ENCODE measurements at regions not wholly inside any gene's neighbourhood (a gene's known extent, or its start where the extent isn't known, plus 50 kb on each side); places are given as distances from the start of the nearest gene placed in this dataset.

DNA sequence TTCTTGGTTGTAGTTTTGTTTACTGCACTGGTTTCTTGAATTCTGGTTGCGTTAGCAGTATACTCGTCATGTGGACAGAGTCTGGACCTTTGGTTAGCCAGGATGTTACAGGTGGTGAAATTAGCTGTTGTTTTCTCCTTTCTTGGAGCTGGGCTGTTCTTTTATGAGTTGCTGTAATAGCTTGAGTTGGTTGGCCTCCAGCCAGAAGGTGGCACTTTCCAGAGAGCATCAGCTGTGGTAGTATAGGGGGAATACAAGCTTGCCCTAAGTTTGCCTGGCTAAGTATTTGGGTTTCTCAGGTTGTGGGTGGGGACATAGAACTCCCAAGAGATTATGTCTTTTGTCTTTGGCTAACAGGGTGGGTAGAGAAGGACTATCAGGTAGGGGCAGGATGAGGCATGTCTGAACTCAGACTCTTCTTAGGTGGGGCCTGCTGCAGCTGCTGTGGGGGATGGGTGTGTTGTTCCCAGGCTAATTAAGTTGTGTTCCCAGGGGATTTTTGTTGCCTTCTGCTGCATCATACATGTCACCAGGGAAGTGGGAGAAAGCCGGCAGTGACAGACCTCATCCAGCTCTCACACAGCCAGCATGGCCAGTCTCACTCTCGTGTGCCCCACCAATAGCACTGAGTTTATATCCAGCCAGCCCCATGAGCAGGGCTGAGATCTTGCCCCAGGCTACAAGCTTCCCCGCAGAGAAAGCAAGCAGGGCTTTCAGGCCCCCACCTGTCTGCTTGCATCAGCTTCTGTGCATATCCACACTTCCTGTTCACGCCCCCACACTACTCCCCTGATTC, 246.7 kb upstream of the TPK1 start:
- TF ChIP-seq YY1 (IDR thresholded peaks at IDR 0.05; ENCODE audit: low read depth) = no peak
- TF ChIP-seq EGR1 (IDR thresholded peaks at IDR 0.05) = no peak
- TF ChIP-seq, protein P1, sequence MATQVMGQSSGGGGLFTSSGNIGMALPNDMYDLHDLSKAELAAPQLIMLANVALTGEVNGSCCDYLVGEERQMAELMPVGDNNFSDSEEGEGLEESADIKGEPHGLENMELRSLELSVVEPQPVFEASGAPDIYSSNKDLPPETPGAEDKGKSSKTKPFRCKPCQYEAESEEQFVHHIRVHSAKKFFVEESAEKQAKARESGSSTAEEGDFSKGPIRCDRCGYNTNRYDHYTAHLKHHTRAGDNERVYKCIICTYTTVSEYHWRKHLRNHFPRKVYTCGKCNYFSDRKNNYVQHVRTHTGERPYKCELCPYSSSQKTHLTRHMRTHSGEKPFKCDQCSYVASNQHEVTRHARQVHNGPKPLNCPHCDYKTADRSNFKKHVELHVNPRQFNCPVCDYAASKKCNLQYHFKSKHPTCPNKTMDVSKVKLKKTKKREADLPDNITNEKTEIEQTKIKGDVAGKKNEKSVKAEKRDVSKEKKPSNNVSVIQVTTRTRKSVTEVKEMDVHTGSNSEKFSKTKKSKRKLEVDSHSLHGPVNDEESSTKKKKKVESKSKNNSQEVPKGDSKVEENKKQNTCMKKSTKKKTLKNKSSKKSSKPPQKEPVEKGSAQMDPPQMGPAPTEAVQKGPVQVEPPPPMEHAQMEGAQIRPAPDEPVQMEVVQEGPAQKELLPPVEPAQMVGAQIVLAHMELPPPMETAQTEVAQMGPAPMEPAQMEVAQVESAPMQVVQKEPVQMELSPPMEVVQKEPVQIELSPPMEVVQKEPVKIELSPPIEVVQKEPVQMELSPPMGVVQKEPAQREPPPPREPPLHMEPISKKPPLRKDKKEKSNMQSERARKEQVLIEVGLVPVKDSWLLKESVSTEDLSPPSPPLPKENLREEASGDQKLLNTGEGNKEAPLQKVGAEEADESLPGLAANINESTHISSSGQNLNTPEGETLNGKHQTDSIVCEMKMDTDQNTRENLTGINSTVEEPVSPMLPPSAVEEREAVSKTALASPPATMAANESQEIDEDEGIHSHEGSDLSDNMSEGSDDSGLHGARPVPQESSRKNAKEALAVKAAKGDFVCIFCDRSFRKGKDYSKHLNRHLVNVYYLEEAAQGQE (IDR thresholded peaks at IDR 0.05; ENCODE audit: low read depth) = no peak
- TF ChIP-seq CEBPB (IDR thresholded peaks at IDR 0.05) = no peak
- TF ChIP-seq TCF12 (IDR thresholded peaks at IDR 0.05; ENCODE audit: low read depth) = no peak
- no peak for TF ChIP-seq MAX (IDR thresholded peaks at IDR 0.05)
- no peak for TF ChIP-seq RAD21 (IDR thresholded peaks at IDR 0.05; ENCODE audit: low read depth)
- no peak for TF ChIP-seq FOXM1 (IDR thresholded peaks at IDR 0.05; ENCODE audit: borderline replicate concordance, low read depth)
- TF ChIP-seq TEAD4 (IDR thresholded peaks at IDR 0.05) = no peak
- no peak for TF ChIP-seq EP300 (IDR thresholded peaks at IDR 0.05; ENCODE audit: borderline replicate concordance)
- no peak for TF ChIP-seq CREB1 (IDR thresholded peaks at IDR 0.05; ENCODE audit: low read depth)
- no peak for TF ChIP-seq NFIC (IDR thresholded peaks at IDR 0.05)
- TF ChIP-seq ZBTB7A (IDR thresholded peaks at IDR 0.05; ENCODE audit: low read depth) = no peak
- TF ChIP-seq USF1 (IDR thresholded peaks at IDR 0.05) = no peak
- no peak for TF ChIP-seq TAF1 (IDR thresholded peaks at IDR 0.05; ENCODE audit: low read depth)

- no peak for TF ChIP-seq CEBPB (IDR thresholded peaks at IDR 0.05)
- no peak for TF ChIP-seq RAD21 (IDR thresholded peaks at IDR 0.05; ENCODE audit: low read depth)
- TF ChIP-seq, protein P1 (IDR thresholded peaks at IDR 0.05; ENCODE audit: low read depth) = no peak
- no peak for TF ChIP-seq EP300 (IDR thresholded peaks at IDR 0.05; ENCODE audit: borderline replicate concordance)
- no peak for TF ChIP-seq CREB1 (IDR thresholded peaks at IDR 0.05; ENCODE audit: low read depth)
- no peak for TF ChIP-seq MAX (IDR thresholded peaks at IDR 0.05)
- TF ChIP-seq USF1 (IDR thresholded peaks at IDR 0.05) = no peak
- no peak for TF ChIP-seq FOXM1 (IDR thresholded peaks at IDR 0.05; ENCODE audit: borderline replicate concordance, low read depth)
Observed at GRCh38 chr7:145065473-145065872, 229.6 kb upstream of the TPK1 start.

- TF ChIP-seq EGR1 (IDR thresholded peaks at IDR 0.05) = no peak
- TF ChIP-seq, protein P1 (IDR thresholded peaks at IDR 0.05; ENCODE audit: low read depth) = no peak
- TF ChIP-seq CEBPB (IDR thresholded peaks at IDR 0.05) = peak; percentile 87
- TF ChIP-seq FOXM1 (IDR thresholded peaks at IDR 0.05; ENCODE audit: borderline replicate concordance, low read depth) = no peak
Observed at GRCh38 chr7:145064114-145064513, 228.3 kb upstream of the TPK1 start.

DNA sequence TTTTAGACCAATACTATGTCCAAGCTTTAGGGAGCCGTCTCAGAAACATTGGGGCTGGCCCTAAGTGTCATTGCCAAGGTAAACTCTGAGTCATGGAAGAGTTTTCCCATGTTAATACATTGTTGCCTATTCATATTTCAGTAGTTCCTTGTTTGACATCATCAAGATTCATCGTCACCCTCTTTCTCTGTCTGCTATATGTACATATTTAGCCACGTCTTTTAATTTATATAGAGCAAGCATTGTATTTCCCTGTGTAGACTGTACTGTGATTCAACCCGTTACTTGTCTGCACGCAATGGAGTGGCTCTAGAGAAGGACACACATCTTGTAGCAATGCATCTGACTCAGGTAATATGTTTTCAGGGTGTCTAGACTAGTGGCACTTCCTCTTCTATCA, 217.9 kb upstream of the TPK1 start:
- TF ChIP-seq EGR1 (IDR thresholded peaks at IDR 0.05) (no peak), CREB1 (IDR thresholded peaks at IDR 0.05; ENCODE audit: low read depth) (no peak), CEBPB (IDR thresholded peaks at IDR 0.05) (no peak), MAX (IDR thresholded peaks at IDR 0.05) (no peak), TEAD4 (IDR thresholded peaks at IDR 0.05) (no peak), TAF1 (IDR thresholded peaks at IDR 0.05; ENCODE audit: low read depth) (no peak), YY1 (IDR thresholded peaks at IDR 0.05; ENCODE audit: low read depth) (no peak), EP300 (IDR thresholded peaks at IDR 0.05; ENCODE audit: borderline replicate concordance) (no peak), FOXM1 (IDR thresholded peaks at IDR 0.05; ENCODE audit: borderline replicate concordance, low read depth) (no peak), ZBTB7A (IDR thresholded peaks at IDR 0.05; ENCODE audit: low read depth) (no peak), TCF12 (IDR thresholded peaks at IDR 0.05; ENCODE audit: low read depth) (no peak), NFIC (IDR thresholded peaks at IDR 0.05) (no peak), USF1 (IDR thresholded peaks at IDR 0.05) (no peak), RAD21 (IDR thresholded peaks at IDR 0.05; ENCODE audit: low read depth) (no peak)
- TF ChIP-seq, protein P1 (IDR thresholded peaks at IDR 0.05; ENCODE audit: low read depth) = no peak

Measured in Ishikawa (cell line).